ENCODE measurements at regions not wholly inside any gene's neighbourhood (a gene's known extent, or its start where the extent isn't known, plus 50 kb on each side); places are given as distances from the start of the nearest gene placed in this dataset.
A peak's percentile ranks its signal among the peaks of the same experiment; 100 is the strongest.
"Not testable (repeated sequence)": the region's sequence is repeated elsewhere in the genome, so short reads cannot be mapped to it uniquely, and the experiment has no call there.

DNA sequence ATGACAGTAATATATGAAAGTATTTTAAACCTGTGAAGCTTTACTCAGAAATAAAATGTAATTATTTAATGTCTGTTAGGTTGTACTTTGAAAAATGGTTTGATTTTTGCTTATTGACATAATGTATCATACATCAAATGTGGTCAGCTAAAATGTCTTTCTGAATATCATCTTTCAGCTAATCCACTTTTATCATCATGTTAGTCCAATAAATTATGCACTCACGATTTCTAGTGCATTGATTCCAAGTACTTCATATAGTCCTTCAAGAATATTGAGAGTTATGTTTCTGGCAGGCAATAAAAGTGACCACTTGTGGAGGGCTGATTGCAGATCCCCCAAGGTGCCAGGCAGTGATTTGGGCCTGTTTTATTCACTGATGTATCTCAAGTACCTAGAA lies 1204.1 kb downstream of the OLFM4 start:
- in situ Hi-C loops (cut with HindIII; ENCODE audit: low sequenced_read_pairs): no loop called here
- TF ChIP-seq, protein P1, sequence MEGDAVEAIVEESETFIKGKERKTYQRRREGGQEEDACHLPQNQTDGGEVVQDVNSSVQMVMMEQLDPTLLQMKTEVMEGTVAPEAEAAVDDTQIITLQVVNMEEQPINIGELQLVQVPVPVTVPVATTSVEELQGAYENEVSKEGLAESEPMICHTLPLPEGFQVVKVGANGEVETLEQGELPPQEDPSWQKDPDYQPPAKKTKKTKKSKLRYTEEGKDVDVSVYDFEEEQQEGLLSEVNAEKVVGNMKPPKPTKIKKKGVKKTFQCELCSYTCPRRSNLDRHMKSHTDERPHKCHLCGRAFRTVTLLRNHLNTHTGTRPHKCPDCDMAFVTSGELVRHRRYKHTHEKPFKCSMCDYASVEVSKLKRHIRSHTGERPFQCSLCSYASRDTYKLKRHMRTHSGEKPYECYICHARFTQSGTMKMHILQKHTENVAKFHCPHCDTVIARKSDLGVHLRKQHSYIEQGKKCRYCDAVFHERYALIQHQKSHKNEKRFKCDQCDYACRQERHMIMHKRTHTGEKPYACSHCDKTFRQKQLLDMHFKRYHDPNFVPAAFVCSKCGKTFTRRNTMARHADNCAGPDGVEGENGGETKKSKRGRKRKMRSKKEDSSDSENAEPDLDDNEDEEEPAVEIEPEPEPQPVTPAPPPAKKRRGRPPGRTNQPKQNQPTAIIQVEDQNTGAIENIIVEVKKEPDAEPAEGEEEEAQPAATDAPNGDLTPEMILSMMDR (IDR thresholded peaks at IDR 0.05; ENCODE audit: low read depth, low read length, missing control alignments): no peak

DNA sequence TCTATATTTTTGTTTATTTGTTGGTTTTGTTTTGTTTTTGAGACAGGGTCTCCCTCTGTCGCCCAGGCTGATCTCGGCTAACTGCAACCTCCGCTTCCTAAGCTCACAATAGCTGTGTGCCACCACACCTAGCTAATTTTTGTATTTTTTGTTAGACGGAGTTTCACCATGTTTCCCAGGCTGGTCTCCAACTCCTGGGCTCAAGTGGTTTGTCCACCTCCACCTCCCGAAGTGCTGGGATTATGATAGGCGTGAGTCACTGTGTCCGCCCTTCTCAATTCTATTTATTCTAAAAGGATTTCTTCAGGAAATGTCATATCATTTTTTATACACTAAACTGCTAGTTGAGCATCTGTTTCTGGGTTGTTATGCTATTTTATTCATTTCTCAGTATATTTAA lies 1206.0 kb downstream of the OLFM4 start:
- DNase-seq (ENCODE audit: low read depth): no peak
- in situ Hi-C loops (cut with HindIII; ENCODE audit: low sequenced_read_pairs): no loop called here
- TF ChIP-seq, protein P1 (IDR thresholded peaks at IDR 0.05; ENCODE audit: low read depth, low read length, missing control alignments): no peak
- no peak overlapping the region for H3K4me3 ChIP-seq (ENCODE audit: low read depth, low read length)

More for the DNA sequence above, 1204.1 kb downstream of the OLFM4 start:
- DNase-seq (ENCODE audit: low read depth): no peak
- no peak overlapping the region for H3K4me3 ChIP-seq (ENCODE audit: low read depth, low read length)

DNA sequence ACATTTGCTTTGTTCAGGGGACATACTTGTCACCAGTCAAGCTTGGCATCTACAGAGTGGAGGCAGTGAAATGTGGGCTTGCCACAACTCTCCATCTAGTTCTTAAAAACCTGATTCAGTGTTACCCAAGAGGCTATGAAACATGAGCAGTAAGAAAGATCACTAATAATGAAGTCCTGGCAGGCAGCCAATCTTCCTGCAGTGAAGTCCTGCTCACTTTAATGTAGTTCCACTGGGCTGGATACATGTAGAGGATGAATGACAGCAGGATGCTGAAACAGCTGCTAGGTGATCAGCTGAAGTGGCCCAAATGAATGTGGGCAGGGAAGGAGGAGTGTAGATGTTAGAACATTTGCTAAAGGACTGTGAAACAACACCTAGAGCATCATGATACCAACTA lies 1213.1 kb downstream of the OLFM4 start:
- TF ChIP-seq, protein P1 (IDR thresholded peaks at IDR 0.05; ENCODE audit: low read depth, low read length, missing control alignments): no peak
- DNase-seq (ENCODE audit: low read depth): peak; percentile 3
- in situ Hi-C loops (cut with HindIII; ENCODE audit: low sequenced_read_pairs): no loop called here
- no peak overlapping the region for H3K4me3 ChIP-seq (ENCODE audit: low read depth, low read length)

- TF ChIP-seq, protein P1 (IDR thresholded peaks at IDR 0.05; ENCODE audit: low read depth, low read length, missing control alignments): no peak
- DNase-seq (ENCODE audit: low read depth): no peak
- H3K4me3 ChIP-seq (ENCODE audit: low read depth, low read length): no peak overlapping the region
- in situ Hi-C loops (cut with HindIII; ENCODE audit: low sequenced_read_pairs): no loop called here
Observed at GRCh38 chr13:54248306-54248705, 1219.7 kb downstream of the OLFM4 start.

DNA sequence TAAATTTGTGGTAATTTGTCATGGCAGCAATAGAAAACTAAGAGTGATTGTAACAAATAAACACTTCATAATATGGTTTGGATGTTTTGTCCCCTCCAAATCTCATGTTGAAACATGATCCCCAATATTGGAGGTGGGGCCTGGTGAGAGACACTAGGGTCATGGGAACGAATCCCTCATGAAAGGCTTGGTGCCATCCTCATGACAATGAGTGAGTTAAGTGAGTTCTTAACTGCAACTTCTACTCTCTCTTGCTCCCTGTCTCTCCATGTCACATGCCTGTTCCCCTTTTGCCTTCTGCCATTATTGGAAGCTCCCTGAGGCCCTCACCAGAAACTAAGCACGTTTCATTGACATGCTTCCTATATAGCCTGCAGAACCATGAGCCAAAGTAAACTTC lies 1233.2 kb downstream of the OLFM4 start:
- TF ChIP-seq, protein P1 (IDR thresholded peaks at IDR 0.05; ENCODE audit: low read depth, low read length, missing control alignments): no peak
- no peak overlapping the region for H3K4me3 ChIP-seq (ENCODE audit: low read depth, low read length)
- DNase-seq (ENCODE audit: low read depth): no peak
- in situ Hi-C loops (cut with HindIII; ENCODE audit: low sequenced_read_pairs): no loop called here

DNA sequence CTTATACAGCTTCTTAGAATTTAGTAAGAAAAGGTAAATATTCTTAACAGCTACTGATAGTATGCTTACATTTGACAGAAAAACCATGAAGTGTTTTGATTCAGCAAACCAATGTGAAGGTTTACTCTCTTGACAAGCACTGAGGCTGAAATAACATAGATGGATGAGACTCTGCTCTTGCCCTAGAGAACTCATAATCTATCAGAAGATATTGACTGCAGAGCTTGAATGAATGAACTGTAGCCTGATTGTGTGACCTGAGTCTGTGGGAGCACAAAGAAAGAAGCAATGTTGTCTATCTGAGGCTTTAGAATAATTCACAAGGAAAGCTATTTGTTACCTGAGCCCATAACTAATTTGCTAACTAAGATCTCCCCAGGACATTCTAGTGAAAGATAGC lies 1235.3 kb downstream of the OLFM4 start:
- DNase-seq (ENCODE audit: low read depth): no peak

DNA sequence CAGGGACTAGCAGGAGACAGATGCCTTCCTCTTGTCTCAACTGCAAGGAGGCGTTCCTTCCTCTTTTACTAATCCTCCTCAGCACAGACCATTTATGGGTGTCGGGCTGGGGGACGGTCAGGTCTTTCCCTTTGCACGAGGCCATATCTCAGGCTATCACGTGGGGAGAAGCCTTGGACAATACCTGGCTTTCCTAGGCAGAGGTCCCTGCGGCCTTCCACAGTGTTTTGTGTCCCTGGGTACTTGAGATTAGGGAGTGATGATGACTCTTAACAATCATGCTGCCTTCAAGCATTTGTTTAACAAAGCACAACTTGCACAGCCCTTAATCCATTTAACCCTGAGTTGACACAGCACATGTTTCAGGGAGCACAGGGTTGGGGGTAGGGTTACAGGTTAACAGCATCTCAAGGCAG lies 1238.6 kb downstream of the OLFM4 start:
- H3K4me3 ChIP-seq (ENCODE audit: low read depth, low read length); in situ Hi-C loops (cut with HindIII; ENCODE audit: low sequenced_read_pairs); DNase-seq (ENCODE audit: low read depth): not testable (repeated sequence)

More for the DNA sequence above, 1235.3 kb downstream of the OLFM4 start:
- in situ Hi-C loops (cut with HindIII; ENCODE audit: low sequenced_read_pairs): no loop called here
- TF ChIP-seq, protein P1 (IDR thresholded peaks at IDR 0.05; ENCODE audit: low read depth, low read length, missing control alignments): no peak
- no peak overlapping the region for H3K4me3 ChIP-seq (ENCODE audit: low read depth, low read length)

DNA sequence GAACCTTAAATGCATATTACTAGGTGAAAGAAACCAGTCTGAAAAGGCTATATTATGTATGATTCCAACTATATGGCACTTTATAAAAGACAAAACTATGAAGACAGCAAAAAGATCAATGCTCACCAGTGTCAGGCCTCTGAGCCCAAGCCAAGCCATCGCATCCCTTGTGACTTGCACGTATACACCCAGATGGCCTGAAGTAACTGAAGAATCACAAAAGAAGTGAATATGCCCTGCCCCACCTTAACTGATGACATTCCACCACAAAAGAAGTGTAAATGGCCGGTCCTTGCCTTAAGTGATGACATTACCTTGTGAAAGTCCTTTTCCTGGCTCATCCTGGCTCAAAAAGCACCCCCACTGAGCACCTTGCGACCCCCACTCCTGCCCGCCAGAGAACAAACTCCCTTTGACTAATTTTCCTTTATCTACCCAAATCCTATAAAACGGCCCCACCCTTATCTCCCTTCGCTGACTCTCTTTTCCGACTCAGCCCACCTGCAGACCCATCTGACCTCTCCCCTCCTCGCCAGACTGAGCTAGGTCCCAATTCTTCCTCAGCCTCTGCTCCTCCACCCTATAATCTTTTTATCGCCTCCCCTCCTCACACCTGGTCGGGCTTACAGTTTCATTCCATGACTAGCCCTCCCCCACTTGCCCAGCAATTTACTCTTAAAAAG lies 1239.5 kb downstream of the OLFM4 start:
- in situ Hi-C loops (cut with HindIII; ENCODE audit: low sequenced_read_pairs); H3K4me3 ChIP-seq (ENCODE audit: low read depth, low read length); DNase-seq (ENCODE audit: low read depth): not testable (repeated sequence)
